HCT116 (cell line): ENCODE measurements at regions not wholly inside any gene's neighbourhood (a gene's known extent, or its start where the extent isn't known, plus 50 kb on each side); places are given as distances from the start of the nearest gene placed in this dataset.

ENCODE experiments used
- ATAC-seq: fragments of 200-7000 bp; cut with Tn5 transposase; 2 replicates; pipeline ENCODE4 v1.9.1; 2020; ENCODE audit warnings: mild to moderate bottlenecking, moderate library complexity
- BruUV-seq: library from RNA; stranded (reverse); fragments of 400-500 nt; replicated peaks from 2 replicates; lab custom pipeline; 2021; lab: Mats Ljungman, UMichigan
- CTCF ChIA-PET: fragments of 300-600 bp; sonication (Branson Sonifier 250); formaldehyde crosslinking; loops from one replicate; lab custom pipeline; 2021; ENCODE audit warnings: antibody characterized with exemption; lab: Charles Lee
- POLR2A ChIA-PET: fragments of 300-600, 350-600 bp; sonication (Branson Sonifier 250); formaldehyde crosslinking; loops from one replicate; lab custom pipeline; 2021; ENCODE audit warnings: antibody characterized with exemption; lab: Charles Lee
- RAD21 ChIA-PET, 2 experiments: fragments of 300-600 bp; sonication (Branson Sonifier 250); formaldehyde crosslinking; loops; one replicate each; lab custom pipeline; 2023; ENCODE audit warnings: low total read pairs in 2 of 2; ENCODE audit not compliant: uncharacterized antibody in 2 of 2, unreplicated experiment in 2 of 2, low non-redundant PET in 1 of 2; lab: Charles Lee
- DNase-seq: peaks from one replicate; pipeline ENCODE4 v3.0.0-alpha.2; 2010; ENCODE audit warnings: low read depth, low spot score
- H2AFZ ChIP-seq: fragments of 200-600 bp; shearing (Covaris generic), sonication (generic); 2 replicates; pipeline ENCODE4 v1.6.1; 2017; ENCODE audit warnings: low read depth, mixed run types, mixed read lengths, antibody characterized with exemption, low read length; ENCODE audit not compliant: poor library complexity, severe bottlenecking
- H3K27ac ChIP-seq: 2 replicates; pipeline ENCODE4 v1.5.1; 2012; ENCODE audit warnings: low read depth, low read length
- H3K27me3 ChIP-seq: fragments of 200-600 bp; sonication (generic); 2 replicates; pipeline ENCODE4 v1.6.1; 2016; ENCODE audit warnings: mixed run types, low read length, mixed read lengths; ENCODE audit not compliant: insufficient read depth
- H3K36me3 ChIP-seq, 2 experiments: fragments of 200-500 bp in 1 of 2; fragments of 200-600 bp in 1 of 2; sonication (Bioruptor generic) in 1 of 2; sonication (generic) in 1 of 2; 2 replicates each; pipeline versions ENCODE4 v1.5.1 to v1.6.1; 2014 to 2016; ENCODE audit warnings: low read length in 2 of 2, inconsistent platforms in 1 of 2, mixed read lengths in 1 of 2, mixed run types in 1 of 2; ENCODE audit not compliant: insufficient read depth in 2 of 2, control insufficient read depth in 1 of 2
- H3K4me1 ChIP-seq, 2 experiments: fragments of 200-600 bp in 1 of 2; sonication (generic) in 1 of 2; 2 replicates each; pipeline versions ENCODE4 v1.5.1 to v1.6.1; 2012 to 2017; ENCODE audit warnings: low read length in 2 of 2, inconsistent platforms in 1 of 2, mild to moderate bottlenecking in 1 of 2, mixed read lengths in 1 of 2, mixed run types in 1 of 2, moderate library complexity in 1 of 2; ENCODE audit not compliant: insufficient read depth in 2 of 2, control insufficient read depth in 1 of 2
- H3K4me2 ChIP-seq: fragments of 200-600 bp; sonication (generic); 2 replicates; pipeline ENCODE4 v1.6.1; 2017; ENCODE audit warnings: mixed run types, low read length, mixed read lengths
- H3K4me3 ChIP-seq, 2 experiments: fragments of 200-600 bp in 1 of 2; sonication (generic) in 1 of 2; replicated peaks in 1 of 2; 2 replicates each; pipeline ENCODE4 v1.5.1; 2011 to 2016; ENCODE audit warnings: low read length in 2 of 2, control low read depth in 1 of 2, low read depth in 1 of 2, mild to moderate bottlenecking in 1 of 2, mixed read lengths in 1 of 2, mixed run types in 1 of 2
- H3K79me2 ChIP-seq: fragments of 200-600 bp; sonication (generic); 2 replicates; pipeline ENCODE4 v1.6.1; 2017; ENCODE audit warnings: mild to moderate bottlenecking, mixed run types, low read length, moderate library complexity, mixed read lengths; ENCODE audit not compliant: insufficient read depth
- H3K9ac ChIP-seq: fragments of 200-600 bp; sonication (generic); 2 replicates; pipeline ENCODE4 v1.6.1; 2016; ENCODE audit warnings: low read length, mixed read lengths
- H3K9me2 ChIP-seq: fragments of 200-600 bp; sonication (generic), shearing (Covaris generic); 2 replicates; pipeline ENCODE4 v1.6.1; 2017; ENCODE audit warnings: mixed run types, mild to moderate bottlenecking, moderate library complexity; ENCODE audit not compliant: insufficient read depth
- H3K9me3 ChIP-seq, 2 experiments: fragments of 200-500 bp in 1 of 2; fragments of 200-600 bp in 1 of 2; sonication (Bioruptor generic) in 1 of 2; sonication (generic) in 1 of 2; 2 replicates each; pipeline ENCODE4 v1.6.1; 2014 to 2017; ENCODE audit warnings: low read length in 2 of 2, mixed read lengths in 2 of 2, inconsistent platforms in 1 of 2, low read depth in 1 of 2, mild to moderate bottlenecking in 1 of 2, mixed run types in 1 of 2, moderate library complexity in 1 of 2; ENCODE audit not compliant: control insufficient read depth in 1 of 2, insufficient read depth in 1 of 2
- H4K20me1 ChIP-seq: fragments of 200-600 bp; sonication (generic), shearing (Covaris generic); 2 replicates; pipeline ENCODE4 v1.6.1; 2017; ENCODE audit warnings: mixed run types, mild to moderate bottlenecking, moderate library complexity; ENCODE audit not compliant: insufficient read depth
- CBX3 ChIP-seq: IDR thresholded peaks from 2 replicates; pipeline ENCODE4 v1.6.1; 2012; ENCODE audit warnings: low read depth
- ELF1 ChIP-seq: IDR thresholded peaks from 2 replicates; pipeline ENCODE4 v1.6.1; 2012; ENCODE audit warnings: low read depth, borderline replicate concordance
- EZH2 ChIP-seq: fragments of 200-600 bp; sonication (generic); IDR thresholded peaks from 2 replicates; pipeline ENCODE4 v1.6.1; 2017; ENCODE audit warnings: antibody characterized with exemption, mixed run types
- MAX ChIP-seq: IDR thresholded peaks from 2 replicates; pipeline ENCODE4 v1.6.1; 2012
- SP1 ChIP-seq: IDR thresholded peaks from 2 replicates; pipeline ENCODE4 v1.6.1; 2012; ENCODE audit warnings: low read depth
- TCF7L2 ChIP-seq: IDR thresholded peaks from 2 replicates; pipeline ENCODE4 v1.7.0; 2011; ENCODE audit warnings: borderline replicate concordance, inconsistent platforms; ENCODE audit not compliant: insufficient read depth, insufficient read length; ENCODE audit errors: extremely low read depth
- YY1 ChIP-seq: IDR thresholded peaks from 2 replicates; pipeline ENCODE4 v1.6.1; 2011; ENCODE audit warnings: low read length, low read depth, moderate library complexity, mild to moderate bottlenecking; ENCODE audit not compliant: insufficient replicate concordance; ENCODE audit errors: extremely low read depth
- ZFX ChIP-seq: fragments of 450-650 bp; IDR thresholded peaks from 2 replicates; pipeline ENCODE4 v1.6.1; 2017
- ZNF274 ChIP-seq: fragments of 200-500 bp; sonication (Bioruptor generic); IDR thresholded peaks from 2 replicates; pipeline ENCODE4 v1.6.1; 2014; ENCODE audit warnings: mild to moderate bottlenecking, low read depth, low read length, inconsistent platforms
- intact Hi-C: fragments of 100-400 bp; cut with micrococcal nuclease; formaldehyde crosslinking; loops from 2 replicates; pipeline ENCODE4 v1.10.0; 2022
- TF ChIP-seq, protein P1 (sequence below), 3 experiments: fragments of 200-600 bp in 1 of 3; sonication (generic) in 1 of 3; IDR thresholded peaks in 2 of 3; conservative IDR thresholded peaks in 1 of 3; 2 replicates each; pipeline ENCODE4 v1.5.1; 2012 to 2017; ENCODE audit warnings: low read depth in 2 of 3, low read length in 2 of 3, antibody characterized with exemption in 1 of 3, borderline replicate concordance in 1 of 3, control low read depth in 1 of 3, mild to moderate bottlenecking in 1 of 3, mixed read lengths in 1 of 3, mixed run types in 1 of 3, moderate library complexity in 1 of 3; ENCODE audit not compliant: insufficient read depth in 1 of 3
- TF ChIP-seq, protein P2 (sequence below): IDR thresholded peaks from 2 replicates; pipeline ENCODE4 v1.6.1; 2011; ENCODE audit warnings: mild to moderate bottlenecking, low read length, moderate library complexity; ENCODE audit not compliant: insufficient replicate concordance; ENCODE audit errors: extremely low read depth
- TF ChIP-seq, protein P3 (sequence below): IDR thresholded peaks from 2 replicates; pipeline ENCODE4 v1.6.1; 2012

DNA sequence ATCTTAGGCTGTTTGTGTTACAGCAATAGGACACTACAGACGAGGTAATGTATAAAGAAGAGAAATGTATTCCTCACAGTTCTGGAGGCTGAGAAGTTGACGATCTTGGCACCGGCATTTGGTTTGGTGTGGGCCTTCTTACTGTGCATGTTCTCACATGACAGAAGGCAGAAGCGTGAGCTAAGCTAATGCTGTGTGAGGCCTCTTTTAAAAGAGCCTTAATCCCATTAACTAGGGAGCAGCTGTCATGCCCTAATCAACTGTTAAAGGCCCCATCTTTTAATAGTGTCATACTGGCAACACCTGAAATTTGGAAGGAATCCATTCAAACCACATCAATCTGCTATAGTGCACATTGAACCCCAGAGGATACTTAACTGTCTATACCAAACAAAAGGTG lies 992.9 kb downstream of the GALC start:
- H3K9ac ChIP-seq, result no peak overlapping the region
- CTCF ChIA-PET, result no interaction called here
- H3K79me2 ChIP-seq, result no peaks in the 10 kb centered on the region
- BruUV-seq, result no TSS peak
- POLR2A ChIA-PET, result no interaction called here
- no peak overlapping the region for H3K27ac ChIP-seq
- H3K36me3 ChIP-seq, result no peaks in the 10 kb centered on the region
- H4K20me1 ChIP-seq, result no peaks in the 10 kb centered on the region
- RAD21 ChIA-PET, result no interaction called here
- TF ChIP-seq, protein P1, sequence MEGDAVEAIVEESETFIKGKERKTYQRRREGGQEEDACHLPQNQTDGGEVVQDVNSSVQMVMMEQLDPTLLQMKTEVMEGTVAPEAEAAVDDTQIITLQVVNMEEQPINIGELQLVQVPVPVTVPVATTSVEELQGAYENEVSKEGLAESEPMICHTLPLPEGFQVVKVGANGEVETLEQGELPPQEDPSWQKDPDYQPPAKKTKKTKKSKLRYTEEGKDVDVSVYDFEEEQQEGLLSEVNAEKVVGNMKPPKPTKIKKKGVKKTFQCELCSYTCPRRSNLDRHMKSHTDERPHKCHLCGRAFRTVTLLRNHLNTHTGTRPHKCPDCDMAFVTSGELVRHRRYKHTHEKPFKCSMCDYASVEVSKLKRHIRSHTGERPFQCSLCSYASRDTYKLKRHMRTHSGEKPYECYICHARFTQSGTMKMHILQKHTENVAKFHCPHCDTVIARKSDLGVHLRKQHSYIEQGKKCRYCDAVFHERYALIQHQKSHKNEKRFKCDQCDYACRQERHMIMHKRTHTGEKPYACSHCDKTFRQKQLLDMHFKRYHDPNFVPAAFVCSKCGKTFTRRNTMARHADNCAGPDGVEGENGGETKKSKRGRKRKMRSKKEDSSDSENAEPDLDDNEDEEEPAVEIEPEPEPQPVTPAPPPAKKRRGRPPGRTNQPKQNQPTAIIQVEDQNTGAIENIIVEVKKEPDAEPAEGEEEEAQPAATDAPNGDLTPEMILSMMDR (IDR thresholded peaks at IDR 0.05 in 2 of 3, conservative IDR thresholded peaks at IDR 0.05 in 1 of 3; ENCODE audit: borderline replicate concordance in 1 of 3, insufficient read depth in 1 of 3, low read depth in 2 of 3, low read length in 2 of 3), result no peak
- TF ChIP-seq, protein P2, sequence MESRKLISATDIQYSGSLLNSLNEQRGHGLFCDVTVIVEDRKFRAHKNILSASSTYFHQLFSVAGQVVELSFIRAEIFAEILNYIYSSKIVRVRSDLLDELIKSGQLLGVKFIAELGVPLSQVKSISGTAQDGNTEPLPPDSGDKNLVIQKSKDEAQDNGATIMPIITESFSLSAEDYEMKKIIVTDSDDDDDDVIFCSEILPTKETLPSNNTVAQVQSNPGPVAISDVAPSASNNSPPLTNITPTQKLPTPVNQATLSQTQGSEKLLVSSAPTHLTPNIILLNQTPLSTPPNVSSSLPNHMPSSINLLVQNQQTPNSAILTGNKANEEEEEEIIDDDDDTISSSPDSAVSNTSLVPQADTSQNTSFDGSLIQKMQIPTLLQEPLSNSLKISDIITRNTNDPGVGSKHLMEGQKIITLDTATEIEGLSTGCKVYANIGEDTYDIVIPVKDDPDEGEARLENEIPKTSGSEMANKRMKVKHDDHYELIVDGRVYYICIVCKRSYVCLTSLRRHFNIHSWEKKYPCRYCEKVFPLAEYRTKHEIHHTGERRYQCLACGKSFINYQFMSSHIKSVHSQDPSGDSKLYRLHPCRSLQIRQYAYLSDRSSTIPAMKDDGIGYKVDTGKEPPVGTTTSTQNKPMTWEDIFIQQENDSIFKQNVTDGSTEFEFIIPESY, result no peak
- TF ChIP-seq ZFX, result no peak
- TF ChIP-seq, all 23 proteins: peak for 0
- Histone ChIP-seq H3K9me2 (no peaks in the 10 kb centered on the region), H3K9me3 (peaks cover 15 to 21% of the 10 kb centered on the region in 2 experiments; a peak in 2 of 4 replicates), H3K4me3 (no peak overlapping the region), H3K4me2 (no peak overlapping the region), H2AFZ (no peak overlapping the region), H3K27me3 (no peaks in the 10 kb centered on the region), H3K4me1 (no peaks in the 10 kb centered on the region)
- ATAC-seq (no peak), DNase-seq (no peak)
- intact Hi-C loops, result no loop called here

DNA sequence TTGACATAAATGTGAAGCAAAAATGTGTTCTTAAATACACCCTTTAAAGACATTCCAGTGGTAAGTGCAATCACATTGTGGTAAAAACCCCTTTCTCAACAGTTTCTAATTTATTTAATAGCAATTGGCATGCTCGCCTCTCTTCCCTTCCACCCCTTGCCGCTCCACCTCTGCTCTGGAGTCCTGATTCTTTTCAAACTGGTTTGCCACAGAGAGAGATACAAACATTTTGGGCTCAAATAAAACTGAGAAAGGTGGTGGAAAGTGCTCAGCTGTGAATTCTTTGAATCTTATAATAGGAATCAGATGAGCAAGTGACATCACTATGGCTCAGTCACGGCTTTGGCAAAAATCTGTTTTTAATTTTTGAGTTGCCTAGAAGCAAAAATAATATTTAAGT lies 993.9 kb downstream of the GALC start:
- Histone ChIP-seq H3K4me1 (no peaks in the 10 kb centered on the region), H3K79me2 (no peaks in the 10 kb centered on the region), H3K27ac (no peak overlapping the region), H3K36me3 (no peaks in the 10 kb centered on the region), H3K9ac (no peak overlapping the region), H2AFZ (no peak overlapping the region)
- ChIA-PET RAD21 (no interaction called here), POLR2A (no interaction called here)
- TF ChIP-seq MAX (no peak), TCF7L2 (no peak), ELF1 (no peak), SP1 (no peak), YY1 (no peak), ZNF274 (no peak), ZFX (no peak), CBX3 (no peak), EZH2 (no peak)
- TF ChIP-seq, protein P2, result no peak
- TF ChIP-seq, protein P3, sequence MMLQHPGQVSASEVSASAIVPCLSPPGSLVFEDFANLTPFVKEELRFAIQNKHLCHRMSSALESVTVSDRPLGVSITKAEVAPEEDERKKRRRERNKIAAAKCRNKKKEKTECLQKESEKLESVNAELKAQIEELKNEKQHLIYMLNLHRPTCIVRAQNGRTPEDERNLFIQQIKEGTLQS, result no peak
- TF ChIP-seq, all 23 proteins: peak for 0
- DNase-seq (no peak), ATAC-seq (no peak)
- Histone ChIP-seq H3K27me3 (no peaks in the 10 kb centered on the region), H3K4me2 (no peak overlapping the region), H4K20me1 (no peaks in the 10 kb centered on the region), H3K9me2 (no peaks in the 10 kb centered on the region), H3K4me3 (no peak overlapping the region), H3K9me3 (peaks cover 16 to 19% of the 10 kb centered on the region in 2 experiments; a peak in 2 of 4 replicates)
- intact Hi-C loops, result no loop called here
- BruUV-seq, result no TSS peak
- CTCF ChIA-PET, result no interaction called here
